Panc1 (cell line): ENCODE measurements at regions not wholly inside any gene's neighbourhood (a gene's known extent, or its start where the extent isn't known, plus 50 kb on each side); places are given as distances from the start of the nearest gene placed in this dataset.

ENCODE experiments used
- ATAC-seq: fragments of 200-7000 bp; cut with Tn5 transposase; 2 replicates; pipeline ENCODE4 v1.9.1; 2020; ENCODE audit warnings: mild to moderate bottlenecking, moderate library complexity
- BruUV-seq: library from RNA; stranded (reverse); fragments of 400-500 nt; replicated peaks from 2 replicates; lab custom pipeline; 2021; lab: Mats Ljungman, UMichigan
- CTCF ChIA-PET: fragments of 300-600 bp; sonication (Branson Sonifier 250); formaldehyde crosslinking; loops from one replicate; lab custom pipeline; 2022; ENCODE audit warnings: antibody characterized with exemption; lab: Charles Lee
- POLR2A ChIA-PET: fragments of 300-600 bp; sonication (Branson Sonifier 250); formaldehyde crosslinking; loops from one replicate; lab custom pipeline; 2022; ENCODE audit warnings: antibody characterized with exemption; lab: Charles Lee
- DNase-seq: peaks from one replicate; pipeline ENCODE4 v3.0.0-alpha.2; 2010; ENCODE audit warnings: low read depth, low spot score
- H3K27ac ChIP-seq: 2 replicates; pipeline ENCODE4 v1.5.1; 2011; ENCODE audit warnings: mild to moderate bottlenecking, low read length, inconsistent platforms
- H3K27me3 ChIP-seq: fragments of 200-500 bp; sonication (Bioruptor generic); 2 replicates; pipeline ENCODE4 v1.6.0; 2014; ENCODE audit warnings: low read length, inconsistent platforms; ENCODE audit not compliant: control insufficient read depth, insufficient read depth
- H3K36me3 ChIP-seq: fragments of 200-500 bp; sonication (Bioruptor generic); 2 replicates; pipeline ENCODE4 v1.5.1; 2014; ENCODE audit warnings: inconsistent platforms, mild to moderate bottlenecking, low read length, moderate library complexity; ENCODE audit not compliant: control insufficient read depth, insufficient read depth
- H3K4me1 ChIP-seq: 2 replicates; pipeline ENCODE4 v1.5.1; 2011; ENCODE audit warnings: inconsistent platforms, mild to moderate bottlenecking, low read length, moderate library complexity; ENCODE audit not compliant: control insufficient read depth, insufficient read depth
- H3K4me3 ChIP-seq, 2 experiments: 2 replicates each; pipeline ENCODE4 v1.5.1; 2011 to 2012; ENCODE audit warnings: low read depth in 2 of 2, low read length in 2 of 2, mild to moderate bottlenecking in 2 of 2, inconsistent platforms in 1 of 2, moderate library complexity in 1 of 2
- H3K9me3 ChIP-seq: fragments of 200-500 bp; sonication (Bioruptor generic); 2 replicates; pipeline ENCODE4 v1.5.1; 2014; ENCODE audit warnings: low read depth, mild to moderate bottlenecking, inconsistent platforms, low read length, moderate library complexity; ENCODE audit not compliant: control insufficient read depth, insufficient read depth
- CTCF ChIP-seq: fragments of 450-650 bp; IDR thresholded peaks from 2 replicates; pipeline ENCODE4 v1.5.1; 2017; ENCODE audit warnings: mild to moderate bottlenecking
- POLR2AphosphoS5 ChIP-seq: IDR thresholded peaks from 2 replicates; pipeline ENCODE4 v1.6.1; 2012; ENCODE audit warnings: mild to moderate bottlenecking, low read depth, low read length, moderate library complexity
- REST ChIP-seq, 2 experiments: IDR thresholded peaks; 2 replicates each; pipeline ENCODE4 v1.6.1; 2011 to 2012; ENCODE audit warnings: low read depth in 2 of 2, control low read depth in 1 of 2, low read length in 1 of 2, mild to moderate bottlenecking in 1 of 2, moderate library complexity in 1 of 2; ENCODE audit not compliant: insufficient read depth in 1 of 2
- SIN3A ChIP-seq: IDR thresholded peaks from 2 replicates; pipeline ENCODE4 v1.6.1; 2012; ENCODE audit warnings: low read depth, mild to moderate bottlenecking, low read length, moderate library complexity, borderline replicate concordance; ENCODE audit not compliant: insufficient read depth
- TCF7L2 ChIP-seq: IDR thresholded peaks from 2 replicates; pipeline ENCODE4 v1.6.1; 2011; ENCODE audit warnings: mild to moderate bottlenecking, low read depth, low read length, inconsistent platforms
- in situ Hi-C: cut with HindIII; loops from 2 replicates; pipeline ENCODE4 v1.10.0; 2016; ENCODE audit warnings: low sequenced_read_pairs, low pct_unique_long_range_greater_than_20kb
- intact Hi-C: fragments of 100-400 bp; cut with micrococcal nuclease; formaldehyde crosslinking; loops from one replicate; pipeline ENCODE4 v1.10.0; 2022; ENCODE audit not compliant: unreplicated experiment

- TF ChIP-seq POLR2AphosphoS5 (no peak), TCF7L2 (no peak), REST (IDR thresholded peaks at IDR 0.05; ENCODE audit: insufficient read depth in 1 of 2, low read depth in 2 of 2, low read length in 1 of 2) (no peak), CTCF (no peak), SIN3A (no peak)
- DNase-seq = no peak
- ChIA-PET POLR2A (no interaction called here), CTCF (interaction anchor here (0.6 to 1.1 kb wide), 2 partner anchors 43 to 519 kb away, joined by 3 to 4 read pairs; no protein-coding TSS in a partner anchor)
- no peaks in the 10 kb centered on the region for H3K36me3 ChIP-seq
- no peak overlapping the region for H3K27ac ChIP-seq
- H3K9me3 ChIP-seq = no peaks in the 10 kb centered on the region
- H3K4me1 ChIP-seq = no peaks in the 10 kb centered on the region
- H3K4me3 ChIP-seq = no peak overlapping the region
- no TSS peak for BruUV-seq
- ATAC-seq = no peak
- in situ Hi-C loops = no loop called here
- H3K27me3 ChIP-seq = no peaks in the 10 kb centered on the region; the same call in 1 of the 2 replicates
- intact Hi-C loops = no loop called here
Observed at GRCh38 chr6:105949869-105950268, 136.3 kb upstream of the PRDM1 start.

- ChIA-PET POLR2A (no interaction called here), CTCF (no interaction called here)
- no TSS peak for BruUV-seq
- in situ Hi-C loops (no loop called here), intact Hi-C loops (no loop called here)
- TF ChIP-seq TCF7L2 (no peak), POLR2AphosphoS5 (no peak), REST (IDR thresholded peaks at IDR 0.05; ENCODE audit: insufficient read depth in 1 of 2, low read depth in 2 of 2, low read length in 1 of 2) (no peak), CTCF (no peak), SIN3A (no peak)
- Histone ChIP-seq H3K9me3 (no peaks in the 10 kb centered on the region), H3K4me3 (no peak overlapping the region), H3K27me3 (no peaks in the 10 kb centered on the region; the same call in 1 of the 2 replicates), H3K4me1 (no peaks in the 10 kb centered on the region), H3K36me3 (no peaks in the 10 kb centered on the region), H3K27ac (no peak overlapping the region)
- ATAC-seq (no peak), DNase-seq (no peak)
Observed at GRCh38 chr6:105943514-105943913, 142.6 kb upstream of the PRDM1 start.
